Neural cell (in vitro differentiated cells): ENCODE measurements at regions not wholly inside any gene's neighbourhood (a gene's known extent, or its start where the extent isn't known, plus 50 kb on each side); places are given as distances from the start of the nearest gene placed in this dataset.

Experiments used
- CTCF ChIP-seq: fragments of 450-650 bp; IDR thresholded peaks from 2 replicates; pipeline ENCODE4 v1.5.1; 2014; ENCODE audit warnings: antibody characterized with exemption, mild to moderate bottlenecking, moderate library complexity; ENCODE audit not compliant: poor library complexity, severe bottlenecking
- EZH2 ChIP-seq: fragments of 200-600, 300-800 bp; shearing (Covaris generic), sonication (generic); IDR thresholded peaks from 2 replicates; pipeline ENCODE4 v1.6.1; 2014; ENCODE audit warnings: antibody characterized with exemption, low read length, borderline replicate concordance, mild to moderate bottlenecking; ENCODE audit not compliant: insufficient read depth, poor library complexity, severe bottlenecking
- REST ChIP-seq: IDR thresholded peaks from 2 replicates; pipeline ENCODE4 v1.6.1; 2012; ENCODE audit warnings: borderline replicate concordance
- SMC3 ChIP-seq: fragments of 450-650 bp; conservative IDR thresholded peaks from 2 replicates; pipeline ENCODE4 v1.6.1; 2014; ENCODE audit warnings: antibody characterized with exemption, mild to moderate bottlenecking, moderate library complexity; ENCODE audit not compliant: poor library complexity

DNA sequence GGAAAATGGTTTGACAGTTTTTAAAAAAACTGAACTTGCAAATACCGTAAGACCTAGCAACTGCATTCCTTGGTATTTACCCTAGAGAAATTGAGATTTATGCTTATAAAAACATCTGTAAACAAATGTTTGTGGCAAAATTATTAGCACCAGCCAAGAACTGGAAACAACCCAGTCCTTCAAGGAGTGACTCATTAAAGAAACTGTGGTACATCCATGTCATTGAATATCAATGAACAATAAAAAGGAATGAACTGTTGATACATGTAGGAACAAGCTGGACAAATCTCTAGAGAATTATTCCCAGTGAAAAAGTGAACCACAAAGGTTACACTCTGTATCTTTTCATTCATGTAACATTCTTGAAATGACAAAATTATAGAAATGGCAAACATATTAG is 240.2 kb upstream of the ADAMTS3 start:
- no peak for TF ChIP-seq REST
- TF ChIP-seq EZH2: no peak
- no peak for TF ChIP-seq CTCF
- no peak for TF ChIP-seq SMC3
